ENCODE measurements at regions not wholly inside any gene's neighbourhood (a gene's known extent, or its start where the extent isn't known, plus 50 kb on each side); places are given as distances from the start of the nearest gene placed in this dataset.
"Not testable (repeated sequence)": the region's sequence is repeated elsewhere in the genome, so short reads cannot be mapped to it uniquely, and the experiment has no call there.

DNA sequence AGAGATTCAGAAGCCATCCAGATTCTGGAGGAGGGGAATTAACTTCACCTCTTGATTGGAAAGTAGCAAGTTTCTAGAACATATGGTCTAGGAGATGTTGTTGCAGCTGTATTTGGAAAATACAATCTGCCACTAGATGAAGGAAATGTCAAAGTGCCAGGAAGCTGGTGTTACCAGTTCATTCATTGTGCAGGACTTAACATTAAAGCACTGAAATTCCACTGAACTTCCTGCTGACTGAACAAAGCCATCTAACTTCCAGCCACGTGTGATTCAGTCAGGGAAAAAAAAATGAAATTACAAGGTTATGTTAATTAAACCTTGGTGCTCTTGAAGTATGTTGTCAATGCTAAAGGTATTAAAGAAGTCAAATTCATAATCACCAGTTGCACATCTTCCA, 321.5 kb upstream of the SASH1 start:
- no peaks in the 10 kb centered on the region for H3K36me3 ChIP-seq (ENCODE audit: control insufficient read depth, insufficient read depth, low read length)
- H3K27me3 ChIP-seq (ENCODE audit: control insufficient read depth, insufficient read depth, low read length) = no peaks in the 10 kb centered on the region
- no CpG with 5 or more reads among the region's 1 CpG for WGBS (ENCODE audit: insufficient coverage, low lambda C conversion rate)

DNA sequence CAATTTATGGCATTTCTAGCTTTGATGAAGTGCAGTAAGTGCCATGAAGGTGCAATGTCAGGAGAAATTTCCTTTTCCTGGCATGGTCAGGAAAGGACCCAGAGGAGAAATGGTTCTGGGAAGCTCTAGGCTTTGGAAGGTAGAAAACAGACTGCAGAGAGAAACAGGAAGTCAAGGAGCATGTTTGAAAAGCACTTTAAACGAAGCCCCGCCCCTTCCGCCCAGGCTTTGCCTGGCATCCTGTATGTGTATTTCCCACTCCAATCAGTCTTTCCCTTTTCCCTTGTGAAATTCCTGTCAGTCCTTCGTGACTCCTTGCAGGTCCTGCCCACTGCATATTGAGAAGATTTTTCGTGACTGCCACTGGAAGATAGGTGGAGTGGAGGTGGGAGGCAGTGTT, 320.9 kb upstream of the SASH1 start:
- H3K27me3 ChIP-seq (ENCODE audit: control insufficient read depth, insufficient read depth, low read length) = no peaks in the 10 kb centered on the region
- peaks cover 8% of the 10 kb centered on the region for H3K9me3 ChIP-seq (ENCODE audit: control insufficient read depth, low read depth, low read length)
- no peak overlapping the region for H3K4me3 ChIP-seq (ENCODE audit: low read length)
- no CpG with 5 or more reads among the region's 5 CpGs for WGBS (ENCODE audit: insufficient coverage, low lambda C conversion rate)
- no peak overlapping the region for H3K27ac ChIP-seq (ENCODE audit: low read length)
- no peaks in the 10 kb centered on the region for H3K4me1 ChIP-seq (ENCODE audit: control insufficient read depth, insufficient read depth, low read length)
- DNase-seq = no peak
- H3K36me3 ChIP-seq (ENCODE audit: control insufficient read depth, insufficient read depth, low read length) = no peaks in the 10 kb centered on the region

More for the DNA sequence above, 321.5 kb upstream of the SASH1 start:
- no peaks in the 10 kb centered on the region for H3K4me1 ChIP-seq (ENCODE audit: control insufficient read depth, insufficient read depth, low read length)
- peaks cover 8% of the 10 kb centered on the region for H3K9me3 ChIP-seq (ENCODE audit: control insufficient read depth, low read depth, low read length)
- no peak for DNase-seq
- no peak overlapping the region for H3K4me3 ChIP-seq (ENCODE audit: low read length)
- no peak overlapping the region for H3K27ac ChIP-seq (ENCODE audit: low read length)

GRCh38 chr6:148022279-148022678, 320.4 kb upstream of the SASH1 start:
- not testable (repeated sequence) for H3K36me3 ChIP-seq (ENCODE audit: control insufficient read depth, insufficient read depth, low read length); H3K4me1 ChIP-seq (ENCODE audit: control insufficient read depth, insufficient read depth, low read length); DNase-seq; H3K27ac ChIP-seq (ENCODE audit: low read length); H3K9me3 ChIP-seq (ENCODE audit: control insufficient read depth, low read depth, low read length); H3K4me3 ChIP-seq (ENCODE audit: low read length); H3K27me3 ChIP-seq (ENCODE audit: control insufficient read depth, insufficient read depth, low read length)
- 92% methylated on average over 2 of the region's 8 CpGs for WGBS (ENCODE audit: insufficient coverage, low lambda C conversion rate)

DNA sequence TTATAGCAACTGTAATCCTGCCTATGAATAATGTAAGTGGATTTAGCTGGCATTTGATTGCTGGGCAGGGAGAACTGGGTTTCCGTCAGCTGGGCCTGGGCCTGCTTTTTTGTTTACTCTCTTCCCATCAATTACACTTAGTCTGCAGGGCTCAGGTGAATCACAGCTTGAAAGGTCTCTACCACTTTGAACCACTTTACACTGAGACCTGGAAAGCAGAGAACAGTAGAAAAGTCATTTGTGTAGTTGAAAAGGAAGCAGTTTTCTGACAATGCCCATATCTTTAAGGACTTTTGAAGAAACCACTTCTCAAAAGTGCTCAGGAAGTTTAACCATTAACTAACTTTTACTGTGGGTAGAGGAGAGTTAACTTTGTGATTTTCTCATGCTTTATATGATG, 315.4 kb upstream of the SASH1 start:
- Histone ChIP-seq H3K27me3 (ENCODE audit: control insufficient read depth, insufficient read depth, low read length) (no peaks in the 10 kb centered on the region), H3K9me3 (ENCODE audit: control insufficient read depth, low read depth, low read length) (peaks cover 8% of the 10 kb centered on the region), H3K4me1 (ENCODE audit: control insufficient read depth, insufficient read depth, low read length) (no peaks in the 10 kb centered on the region), H3K27ac (ENCODE audit: low read length) (no peak overlapping the region), H3K4me3 (ENCODE audit: low read length) (no peak overlapping the region), H3K36me3 (ENCODE audit: control insufficient read depth, insufficient read depth, low read length) (no peaks in the 10 kb centered on the region)
- peak in 1 of 2 donors; percentile 45 for DNase-seq
- 0% methylated on average over 1 of the region's 1 CpG for WGBS (ENCODE audit: insufficient coverage, low lambda C conversion rate)

DNA sequence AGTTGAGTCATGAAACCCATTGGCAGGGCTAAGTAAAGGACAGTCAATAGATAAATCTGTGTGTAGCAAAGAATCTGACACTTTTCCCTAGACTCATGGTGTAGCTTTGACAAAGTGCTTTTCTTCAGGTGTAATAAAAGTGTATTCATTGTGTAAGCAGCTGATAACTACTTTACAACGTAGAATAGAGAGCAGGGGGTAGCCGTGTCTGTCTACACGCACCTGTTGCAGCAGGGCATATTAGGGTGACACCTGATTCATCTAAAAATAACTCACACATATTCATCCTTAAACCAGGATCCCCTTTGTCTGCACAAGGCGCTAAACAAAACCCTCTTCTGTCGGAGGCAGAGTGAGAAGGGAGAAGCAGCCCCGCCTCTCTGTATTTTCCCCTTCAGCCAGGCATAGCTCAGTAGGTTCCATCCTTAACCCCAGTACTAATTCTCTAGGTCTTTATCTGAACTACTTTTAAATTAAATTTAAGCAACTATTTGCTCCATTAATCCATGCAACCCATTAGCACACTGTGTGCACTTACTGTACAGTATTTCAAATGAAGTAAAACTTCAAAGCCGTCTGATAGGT, 306.7 kb upstream of the SASH1 start:
- no CpG with 5 or more reads among the region's 7 CpGs for WGBS (ENCODE audit: insufficient coverage, low lambda C conversion rate)
- no peak overlapping the region for H3K4me3 ChIP-seq (ENCODE audit: low read length)
- peak overlapping the region; percentile 13 for H3K27ac ChIP-seq (ENCODE audit: low read length)
- peak; percentile 26 to 78 for DNase-seq
- peaks cover 13% of the 10 kb centered on the region for H3K4me1 ChIP-seq (ENCODE audit: control insufficient read depth, insufficient read depth, low read length)
- no peaks in the 10 kb centered on the region for H3K36me3 ChIP-seq (ENCODE audit: control insufficient read depth, insufficient read depth, low read length)
- no peaks in the 10 kb centered on the region for H3K9me3 ChIP-seq (ENCODE audit: control insufficient read depth, low read depth, low read length)
- no peaks in the 10 kb centered on the region for H3K27me3 ChIP-seq (ENCODE audit: control insufficient read depth, insufficient read depth, low read length)

DNA sequence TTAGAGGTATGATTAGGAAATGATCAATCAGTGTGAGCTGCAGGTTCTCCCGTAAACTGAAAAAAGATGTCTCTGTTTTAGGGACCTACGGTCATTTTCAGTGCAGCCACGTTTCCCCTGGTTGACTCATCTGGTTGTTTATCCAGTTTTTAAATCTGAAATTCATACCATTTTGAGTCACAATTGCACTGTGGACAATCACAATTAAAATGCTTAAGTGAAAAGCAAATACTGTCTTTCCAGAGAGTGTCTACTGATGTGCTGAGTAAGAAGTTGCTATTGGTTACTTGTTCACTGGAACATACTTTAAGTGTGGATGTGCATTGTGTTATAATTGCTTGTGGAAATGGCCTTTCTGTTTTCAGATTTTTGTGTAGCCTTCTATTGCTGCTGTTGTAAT, 305.1 kb upstream of the SASH1 start:
- Histone ChIP-seq H3K4me1 (ENCODE audit: control insufficient read depth, insufficient read depth, low read length) (peaks cover 13% of the 10 kb centered on the region), H3K36me3 (ENCODE audit: control insufficient read depth, insufficient read depth, low read length) (no peaks in the 10 kb centered on the region), H3K27ac (ENCODE audit: low read length) (no peak overlapping the region), H3K9me3 (ENCODE audit: control insufficient read depth, low read depth, low read length) (no peaks in the 10 kb centered on the region), H3K4me3 (ENCODE audit: low read length) (no peak overlapping the region), H3K27me3 (ENCODE audit: control insufficient read depth, insufficient read depth, low read length) (no peaks in the 10 kb centered on the region)
- no peak for DNase-seq
- no CpG with 5 or more reads among the region's 3 CpGs for WGBS (ENCODE audit: insufficient coverage, low lambda C conversion rate)

GRCh38 chr6:148041546-148041945, 301.1 kb upstream of the SASH1 start:
- 100% methylated on average over 1 of the region's 4 CpGs for WGBS (ENCODE audit: insufficient coverage, low lambda C conversion rate)
- Histone ChIP-seq H3K27ac (ENCODE audit: low read length) (no peak overlapping the region), H3K4me3 (ENCODE audit: low read length) (no peak overlapping the region), H3K4me1 (ENCODE audit: control insufficient read depth, insufficient read depth, low read length) (peaks cover 6% of the 10 kb centered on the region), H3K27me3 (ENCODE audit: control insufficient read depth, insufficient read depth, low read length) (no peaks in the 10 kb centered on the region), H3K36me3 (ENCODE audit: control insufficient read depth, insufficient read depth, low read length) (no peaks in the 10 kb centered on the region), H3K9me3 (ENCODE audit: control insufficient read depth, low read depth, low read length) (no peaks in the 10 kb centered on the region)
- DNase-seq = no peak

GRCh38 chr6:148042536-148042935, 300.1 kb upstream of the SASH1 start:
- WGBS (ENCODE audit: insufficient coverage, low lambda C conversion rate) = no CpG with 5 or more reads among the region's 1 CpG
- H3K9me3 ChIP-seq (ENCODE audit: control insufficient read depth, low read depth, low read length) = peaks cover 4% of the 10 kb centered on the region
- DNase-seq = no peak
- no peaks in the 10 kb centered on the region for H3K4me1 ChIP-seq (ENCODE audit: control insufficient read depth, insufficient read depth, low read length)
- H3K4me3 ChIP-seq (ENCODE audit: low read length) = no peak overlapping the region
- no peak overlapping the region for H3K27ac ChIP-seq (ENCODE audit: low read length)
- H3K27me3 ChIP-seq (ENCODE audit: control insufficient read depth, insufficient read depth, low read length) = no peaks in the 10 kb centered on the region
- H3K36me3 ChIP-seq (ENCODE audit: control insufficient read depth, insufficient read depth, low read length) = no peaks in the 10 kb centered on the region

GRCh38 chr6:148044261-148044751, 298.3 kb upstream of the SASH1 start:
- Histone ChIP-seq H3K4me3 (ENCODE audit: low read length) (no peak overlapping the region), H3K36me3 (ENCODE audit: control insufficient read depth, insufficient read depth, low read length) (no peaks in the 10 kb centered on the region), H3K4me1 (ENCODE audit: control insufficient read depth, insufficient read depth, low read length) (no peaks in the 10 kb centered on the region), H3K9me3 (ENCODE audit: control insufficient read depth, low read depth, low read length) (peaks cover 4% of the 10 kb centered on the region), H3K27me3 (ENCODE audit: control insufficient read depth, insufficient read depth, low read length) (no peaks in the 10 kb centered on the region), H3K27ac (ENCODE audit: low read length) (no peak overlapping the region)
- no peak for DNase-seq
- WGBS (ENCODE audit: insufficient coverage, low lambda C conversion rate) = 80% methylated on average over 1 of the region's 1 CpG

DNA sequence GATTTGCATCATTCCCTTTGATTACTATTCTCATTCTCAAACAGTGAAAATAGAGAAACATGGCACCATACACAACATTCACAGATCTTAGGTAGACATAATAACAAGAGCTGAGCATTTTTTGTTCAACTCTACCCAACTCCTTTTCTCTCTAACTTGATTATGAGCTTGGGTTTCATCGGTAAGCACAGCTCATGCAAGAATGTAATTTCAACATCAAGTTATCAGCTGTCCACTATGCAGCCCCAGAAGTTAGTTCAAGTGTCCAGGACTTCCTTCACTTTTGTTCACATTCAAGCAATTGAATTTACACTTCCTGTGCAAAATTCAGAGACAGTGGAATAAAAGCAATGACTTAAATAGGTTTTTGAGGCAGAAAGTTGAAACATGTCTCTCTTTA, 297.7 kb upstream of the SASH1 start:
- no peaks in the 10 kb centered on the region for H3K36me3 ChIP-seq (ENCODE audit: control insufficient read depth, insufficient read depth, low read length)
- no CpG with 5 or more reads among the region's 1 CpG for WGBS (ENCODE audit: insufficient coverage, low lambda C conversion rate)
- peaks cover 4% of the 10 kb centered on the region for H3K9me3 ChIP-seq (ENCODE audit: control insufficient read depth, low read depth, low read length)
- no peak overlapping the region for H3K4me3 ChIP-seq (ENCODE audit: low read length)
- H3K27me3 ChIP-seq (ENCODE audit: control insufficient read depth, insufficient read depth, low read length) = no peaks in the 10 kb centered on the region
- no peak for DNase-seq
- H3K4me1 ChIP-seq (ENCODE audit: control insufficient read depth, insufficient read depth, low read length) = no peaks in the 10 kb centered on the region
- no peak overlapping the region for H3K27ac ChIP-seq (ENCODE audit: low read length)

- no peaks in the 10 kb centered on the region for H3K9me3 ChIP-seq (ENCODE audit: control insufficient read depth, low read depth, low read length)
- WGBS (ENCODE audit: insufficient coverage, low lambda C conversion rate) = no CpG with 5 or more reads among the region's 5 CpGs
- no peak overlapping the region for H3K4me3 ChIP-seq (ENCODE audit: low read length)
- H3K27me3 ChIP-seq (ENCODE audit: control insufficient read depth, insufficient read depth, low read length) = no peaks in the 10 kb centered on the region
- peak in 1 of 2 donors; percentile 22 for DNase-seq
- H3K27ac ChIP-seq (ENCODE audit: low read length) = no peak overlapping the region
- no peaks in the 10 kb centered on the region for H3K4me1 ChIP-seq (ENCODE audit: control insufficient read depth, insufficient read depth, low read length)
- H3K36me3 ChIP-seq (ENCODE audit: control insufficient read depth, insufficient read depth, low read length) = no peaks in the 10 kb centered on the region
Measured at GRCh38 chr6:148053209-148053608, 289.4 kb upstream of the SASH1 start.

All from large intestine (tissue), 3 donors.